ENCODE measurements at regions not wholly inside any gene's neighbourhood (a gene's known extent, or its start where the extent isn't known, plus 50 kb on each side); places are given as distances from the start of the nearest gene placed in this dataset.
"Not testable (repeated sequence)": the region's sequence is repeated elsewhere in the genome, so short reads cannot be mapped to it uniquely, and the experiment has no call there.

GRCh38 chrX:74065831-74066390, 213.4 kb upstream of the XIST start:
- DNase-seq (ENCODE audit: low spot score), result no peak

DNA sequence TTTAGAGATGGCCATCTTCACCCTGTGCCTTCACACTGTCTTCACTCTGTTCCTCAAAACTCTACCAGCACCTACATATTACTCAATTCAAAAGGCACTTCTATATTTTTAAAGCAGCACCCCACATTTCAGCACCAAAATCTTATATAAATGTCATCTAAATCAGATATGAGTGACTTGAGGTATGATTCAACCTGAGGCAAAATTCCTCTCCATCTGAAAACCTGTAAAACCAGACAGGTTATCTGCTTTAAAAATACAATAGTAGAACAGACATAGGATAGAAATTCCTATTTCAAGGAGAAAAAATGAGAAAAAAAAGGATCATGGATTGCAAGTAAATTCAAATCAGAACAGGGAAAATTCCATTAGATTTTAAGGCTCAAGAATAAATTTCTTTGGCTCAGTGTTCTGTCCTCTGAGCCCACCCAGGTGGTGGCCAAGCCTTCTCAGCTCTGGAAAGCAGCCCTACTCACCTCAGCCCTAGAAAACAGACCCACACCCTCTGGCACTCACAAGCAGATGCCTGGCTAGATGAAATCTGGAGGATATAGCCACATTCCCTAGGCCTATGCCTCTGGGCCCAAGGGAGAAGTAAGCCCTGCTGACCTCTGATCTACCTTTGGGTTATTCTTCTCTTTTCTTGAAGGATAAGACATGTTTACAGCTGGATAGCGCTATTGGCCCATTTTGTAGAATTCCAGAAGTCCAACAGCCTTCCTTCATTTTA, 211.1 kb upstream of the XIST start:
- DNase-seq (ENCODE audit: low spot score), result no peak

DNA sequence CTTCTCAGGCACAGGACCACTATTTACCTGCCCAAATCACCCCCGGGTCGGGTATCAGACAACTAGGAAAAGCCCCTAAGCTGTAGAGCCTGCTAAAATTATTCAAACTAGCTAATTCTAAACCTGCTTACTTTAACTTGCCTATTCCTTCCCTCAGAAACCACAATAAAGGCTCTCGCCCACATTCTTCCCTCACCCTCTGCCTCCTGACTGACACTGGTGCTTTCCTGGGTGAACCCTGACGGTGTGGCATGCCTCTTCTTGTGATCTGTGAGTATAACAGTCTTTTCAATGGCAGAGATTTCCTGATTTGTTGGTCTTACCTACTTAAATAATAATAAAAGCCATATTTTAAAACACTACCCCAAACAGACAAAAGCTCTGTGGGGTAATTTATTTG, 209.4 kb upstream of the XIST start:
- DNase-seq (ENCODE audit: low spot score), result no peak

DNA sequence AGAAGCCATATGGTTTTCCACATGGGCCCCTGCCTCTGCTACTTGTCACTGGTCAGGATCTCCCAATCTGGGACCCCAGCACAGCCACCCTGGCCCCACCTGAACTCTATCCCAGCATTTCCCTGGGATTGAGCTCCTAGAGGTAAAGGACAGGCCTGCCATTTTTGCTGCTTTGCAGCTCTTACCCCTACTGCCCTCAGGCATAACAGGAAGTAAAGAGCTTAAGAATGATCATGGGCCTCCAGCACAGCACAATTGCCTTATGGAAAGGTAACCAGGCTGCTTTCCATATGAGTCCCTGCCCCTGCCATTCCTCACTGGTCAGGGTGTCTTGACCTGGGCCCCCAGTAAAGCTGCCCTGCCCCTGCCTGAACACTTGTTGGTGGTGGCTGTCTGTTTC, 196.6 kb upstream of the XIST start:
- no peak for DNase-seq (ENCODE audit: low spot score)

GRCh38 chrX:74034066-74034465, 181.6 kb upstream of the XIST start:
- DNase-seq (ENCODE audit: low spot score), result not testable (repeated sequence)

GRCh38 chrX:74031527-74031926, 179.0 kb upstream of the XIST start:
- not testable (repeated sequence) for DNase-seq (ENCODE audit: low spot score)

DNA sequence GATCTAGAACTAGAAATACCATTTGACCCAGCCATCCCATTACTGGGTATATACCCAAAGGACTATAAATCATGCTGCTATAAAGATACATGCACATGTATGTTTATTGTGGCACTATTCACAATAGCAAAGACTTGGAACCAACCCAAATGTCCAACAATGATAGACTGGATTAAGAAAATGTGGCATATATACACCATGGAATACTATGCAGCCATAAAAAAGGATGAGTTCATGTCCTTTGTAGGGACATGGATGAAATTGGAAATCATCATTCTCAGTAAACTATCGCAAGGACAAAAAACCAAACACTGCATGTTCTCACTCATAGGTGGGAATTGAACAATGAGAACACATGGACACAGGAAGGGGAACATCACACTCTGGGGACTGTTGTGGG, 178.3 kb upstream of the XIST start:
- DNase-seq (ENCODE audit: low spot score), result not testable (repeated sequence)

DNA sequence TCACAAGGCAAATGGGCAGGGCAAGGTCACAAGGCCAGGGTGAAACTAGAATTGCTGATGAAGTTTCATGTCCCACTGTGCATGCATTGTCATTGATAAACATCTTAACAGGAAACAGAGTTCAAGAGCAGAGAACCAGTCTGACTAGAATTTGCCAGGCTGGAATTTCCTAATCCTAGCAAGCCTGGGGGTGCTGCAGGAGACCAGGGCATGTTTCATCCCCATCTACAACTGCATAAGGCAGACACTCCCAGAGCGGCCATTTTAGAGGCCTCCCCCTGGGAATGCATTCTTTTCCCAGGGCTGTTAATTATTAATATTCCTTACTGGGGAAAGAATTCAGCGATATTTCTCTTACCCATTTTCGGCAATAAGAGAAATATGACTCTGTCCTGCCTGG, 172.6 kb upstream of the XIST start:
- not testable (repeated sequence) for DNase-seq (ENCODE audit: low spot score)

GRCh38 chrX:74023203-74023602, 170.7 kb upstream of the XIST start:
- no peak for DNase-seq (ENCODE audit: low spot score)

- DNase-seq (ENCODE audit: low spot score), result no peak
Observed at GRCh38 chrX:74018253-74018652, 165.7 kb upstream of the XIST start.

GRCh38 chrX:74015379-74016019, 163.0 kb upstream of the XIST start:
- peak; percentile 58 for DNase-seq (ENCODE audit: low spot score)

DNA sequence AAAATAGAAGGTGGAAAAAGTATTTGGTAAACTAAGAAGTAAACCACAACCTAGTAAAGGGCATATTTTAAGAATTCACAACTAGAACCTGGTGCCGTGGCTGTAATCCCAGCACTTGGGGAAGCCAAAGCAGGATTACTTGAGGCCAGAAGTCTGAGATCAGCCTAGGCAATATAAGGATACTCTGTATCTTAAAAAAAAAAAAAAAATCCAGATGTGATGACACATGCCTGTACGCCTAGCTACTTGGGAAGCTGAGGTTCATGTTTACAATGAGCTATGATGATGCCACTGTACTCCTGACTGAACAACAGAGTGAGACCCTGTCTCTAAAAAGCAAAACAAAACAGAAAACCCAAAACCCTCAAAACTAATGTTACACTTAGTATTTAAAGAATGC, 156.5 kb upstream of the XIST start:
- DNase-seq (ENCODE audit: low spot score), result no peak

DNA sequence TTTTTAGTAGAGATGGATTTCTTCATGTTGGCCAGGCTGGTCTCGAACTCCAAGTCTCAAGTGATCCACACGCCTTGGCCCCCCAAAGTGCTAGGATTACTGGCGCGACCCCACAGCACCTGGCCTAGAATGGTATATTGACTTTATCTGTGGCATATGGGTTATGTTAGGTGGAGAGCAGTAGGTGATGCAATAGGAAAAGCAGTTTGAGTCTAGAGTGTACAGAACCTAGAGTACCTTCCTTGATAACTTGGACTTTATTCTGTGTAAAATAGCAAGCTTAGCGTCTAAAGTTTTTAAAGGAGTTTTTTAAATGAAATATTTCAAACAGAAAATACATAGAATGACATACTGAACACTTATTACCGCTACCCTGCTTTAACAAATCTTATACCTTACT, 139.5 kb upstream of the XIST start:
- DNase-seq (ENCODE audit: low spot score), result no peak

GRCh38 chrX:73987166-73987565, 134.7 kb upstream of the XIST start:
- no peak for DNase-seq (ENCODE audit: low spot score)

DNA sequence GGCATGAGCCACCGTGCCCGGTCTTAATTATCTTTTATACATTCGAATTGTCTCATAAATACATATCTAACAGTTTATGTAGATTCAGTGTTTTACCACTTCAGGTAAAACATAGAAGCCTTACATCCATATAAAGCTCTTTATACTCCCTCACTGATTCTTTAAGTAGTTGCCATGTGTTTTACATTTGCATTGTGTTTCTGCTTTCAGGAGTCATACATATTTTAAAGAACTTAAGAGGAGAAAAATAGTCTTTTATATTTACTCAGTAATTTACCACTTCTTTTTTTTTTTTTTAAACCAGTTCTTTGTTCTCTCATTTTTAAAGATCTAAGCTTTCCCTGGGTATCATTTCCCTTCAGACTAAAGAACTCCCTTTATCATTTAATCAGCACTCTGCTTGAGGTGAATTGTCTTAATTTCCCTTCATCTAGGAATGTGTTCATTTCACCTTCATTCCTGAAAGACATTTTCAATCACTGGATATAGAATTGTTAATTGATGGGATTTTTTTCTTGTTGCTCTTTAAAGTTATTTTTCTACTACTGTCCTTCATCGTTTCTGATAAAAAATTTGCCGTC, 127.1 kb upstream of the XIST start:
- DNase-seq (ENCODE audit: low spot score), result no peak

GRCh38 chrX:73977542-73978169, 125.1 kb upstream of the XIST start:
- no peak for DNase-seq (ENCODE audit: low spot score)

- not testable (repeated sequence) for DNase-seq (ENCODE audit: low spot score)
Observed at GRCh38 chrX:73967461-73967860, 114.9 kb upstream of the XIST start.

DNA sequence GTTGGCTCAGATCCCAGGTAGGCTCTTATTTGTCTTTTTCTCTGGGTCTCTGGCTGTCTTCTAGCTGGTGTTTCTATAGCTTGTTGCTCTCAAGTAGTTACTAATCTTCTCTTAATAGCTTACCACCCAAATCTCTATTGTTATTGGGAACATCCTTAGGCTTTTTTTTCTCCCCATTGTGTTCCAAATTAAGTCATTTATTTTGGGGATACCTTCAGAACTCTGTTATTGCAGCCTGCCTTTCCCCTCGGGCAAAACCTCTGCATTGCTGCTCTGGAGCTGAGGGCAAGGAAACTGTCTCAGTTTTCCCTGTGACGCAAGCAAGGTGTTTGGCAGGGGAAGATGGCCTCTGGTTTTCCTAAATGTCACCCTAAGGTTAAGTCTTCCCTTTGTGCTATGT, 113.3 kb upstream of the XIST start:
- no peak for DNase-seq (ENCODE audit: low spot score)

- DNase-seq (ENCODE audit: low spot score), result no peak
Observed at GRCh38 chrX:73964579-73964978, 112.1 kb upstream of the XIST start.

DNA sequence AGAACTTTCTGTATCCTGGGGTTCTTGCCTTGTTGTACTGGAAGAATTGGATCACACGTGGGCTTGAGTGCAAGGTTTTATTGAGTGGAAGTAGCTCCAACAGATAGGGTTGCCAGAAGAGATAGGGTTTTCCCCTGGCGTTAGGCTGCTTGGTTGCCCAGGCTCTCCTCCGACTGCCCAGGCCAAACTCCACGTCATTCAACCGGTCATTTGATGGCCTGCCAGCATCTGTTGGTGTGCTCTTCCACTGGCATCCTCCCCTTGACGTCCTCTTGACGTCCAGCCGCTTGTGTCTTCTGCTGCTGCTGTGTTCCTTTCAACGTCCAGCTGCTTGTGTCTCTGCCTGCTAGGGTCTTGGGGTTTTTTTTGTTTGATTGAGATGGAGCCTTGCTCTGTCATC, 111.2 kb upstream of the XIST start:
- DNase-seq (ENCODE audit: low spot score), result peak; percentile 13

- DNase-seq (ENCODE audit: low spot score), result no peak
Observed at GRCh38 chrX:73962948-73963347, 110.4 kb upstream of the XIST start.

DNA sequence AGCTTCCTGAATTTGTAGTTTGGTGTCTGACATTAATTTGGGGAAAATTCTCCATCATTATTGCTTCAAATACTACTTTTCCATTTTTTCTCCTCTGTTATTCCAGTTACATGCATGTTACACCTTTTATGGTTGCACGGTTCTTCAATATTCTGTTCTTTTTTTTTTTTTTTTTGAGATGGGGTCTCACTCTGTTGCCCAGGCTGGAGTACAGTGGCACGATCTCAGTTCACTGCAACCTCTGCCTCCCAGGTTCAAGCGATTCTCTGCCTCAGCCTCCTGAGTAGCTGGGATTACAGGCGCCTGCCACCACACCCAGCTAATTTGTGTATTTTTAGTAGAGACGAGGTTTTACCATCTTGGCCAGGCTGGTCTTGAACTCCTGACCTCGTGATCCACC, 109.4 kb upstream of the XIST start:
- DNase-seq (ENCODE audit: low spot score), result not testable (repeated sequence)

DNA sequence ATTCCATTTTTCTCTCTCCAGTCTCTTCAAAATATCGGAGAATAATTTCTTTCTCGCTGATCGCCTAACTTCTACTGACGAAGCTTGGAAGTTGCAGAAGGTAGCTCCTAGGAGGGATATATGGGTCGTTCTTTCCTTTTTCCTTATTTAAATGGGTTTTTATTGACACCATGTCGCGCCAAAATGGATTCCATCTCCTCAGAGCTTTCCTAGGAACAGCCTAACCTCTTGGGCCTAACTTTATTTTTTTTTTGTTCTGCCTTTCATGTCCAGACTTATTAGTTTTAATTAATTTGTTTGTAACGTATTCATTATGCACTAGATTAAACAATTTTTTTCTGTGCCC, 92.0 kb upstream of the XIST start:
- DNase-seq (ENCODE audit: low spot score), result peak; percentile 1
